ENCODE measurements at regions not wholly inside any gene's neighbourhood (a gene's known extent, or its start where the extent isn't known, plus 50 kb on each side); places are given as distances from the start of the nearest gene placed in this dataset.
A peak's percentile ranks its signal among the peaks of the same experiment; 100 is the strongest.
"Not testable (repeated sequence)": the region's sequence is repeated elsewhere in the genome, so short reads cannot be mapped to it uniquely, and the experiment has no call there.

DNA sequence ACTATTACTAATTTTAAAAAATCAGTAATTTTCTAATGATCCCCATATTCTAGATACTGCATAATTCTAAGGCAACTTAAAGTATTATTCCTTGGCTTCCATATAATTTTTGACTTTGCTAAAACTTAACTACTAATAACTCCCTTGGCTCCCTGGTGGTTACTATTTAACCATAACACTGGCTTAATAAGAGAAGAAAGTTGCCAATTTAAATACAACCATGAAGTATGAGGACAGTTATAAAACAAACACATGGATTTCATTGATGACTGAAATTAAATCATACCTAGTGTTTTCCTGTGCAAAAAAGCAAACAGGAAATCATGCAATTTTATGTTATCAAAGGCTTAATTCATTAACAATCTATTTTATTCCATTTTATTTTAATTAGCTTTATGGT is 1073.9 kb downstream of the GRM8 start:
- DNase-seq (ENCODE audit: low spot score) = no peak

DNA sequence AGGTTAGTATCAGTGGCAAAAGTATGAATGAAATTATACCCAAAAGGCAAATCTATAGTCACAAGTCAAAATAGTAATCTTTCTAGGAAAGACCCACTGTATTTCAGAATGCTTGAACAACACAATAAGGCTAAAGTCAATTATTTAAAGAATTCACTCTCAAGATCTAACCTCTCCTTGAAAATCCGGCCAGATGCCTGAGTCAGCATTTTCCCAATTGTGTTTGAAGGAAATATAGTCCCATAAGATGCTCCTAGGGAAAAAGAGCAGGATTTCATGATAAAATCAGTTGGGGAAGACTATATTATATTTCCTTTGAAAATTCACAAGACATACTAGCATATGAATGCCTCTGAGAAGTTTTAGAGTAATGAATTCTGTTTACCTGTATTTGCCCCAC is 1075.0 kb downstream of the GRM8 start:
- DNase-seq (ENCODE audit: low spot score) = no peak

DNA sequence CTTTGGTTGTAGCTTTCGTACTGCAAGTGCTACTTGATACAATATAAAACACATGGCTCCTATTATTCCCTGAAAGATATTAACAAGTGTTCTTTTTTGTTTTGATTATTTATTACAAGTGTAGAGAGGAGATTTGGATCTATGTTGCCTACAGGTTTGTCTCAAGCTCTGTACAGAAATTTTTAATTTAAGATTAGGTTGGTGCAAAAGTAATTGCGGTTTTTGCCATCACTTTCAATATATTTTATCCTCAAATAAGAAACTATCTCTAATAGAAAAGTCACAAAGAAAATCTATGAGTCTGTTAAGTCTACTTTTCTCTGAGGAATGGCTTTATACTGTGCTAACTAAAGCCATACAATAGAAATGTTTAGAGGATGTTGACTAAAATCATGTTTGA is 1086.1 kb downstream of the GRM8 start:
- DNase-seq (ENCODE audit: low spot score) = no peak

DNA sequence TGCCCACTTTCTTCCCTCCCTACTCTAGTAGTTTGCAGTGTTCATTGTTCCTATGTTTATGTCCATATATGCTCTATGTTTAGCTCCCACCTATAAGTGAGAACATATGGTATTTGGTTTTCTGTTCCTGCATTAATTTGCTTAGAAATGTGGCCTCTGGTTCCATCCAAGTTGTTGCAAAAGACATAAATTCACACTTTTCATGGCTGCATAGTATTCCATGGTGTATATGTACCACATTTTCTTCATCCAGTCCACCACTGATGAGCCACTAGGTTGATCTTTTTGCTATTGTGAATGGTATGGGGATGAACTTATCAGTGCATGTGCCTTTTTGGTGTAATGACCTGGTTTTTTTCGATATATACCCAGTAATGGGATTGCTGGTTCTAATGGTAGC is 1089.1 kb downstream of the GRM8 start:
- no peak for DNase-seq (ENCODE audit: low spot score)

- no peak for DNase-seq (ENCODE audit: low spot score)
Observed at GRCh38 chr7:126157391-126157790, 1095.3 kb downstream of the GRM8 start.

GRCh38 chr7:126150278-126150958 is 1102.3 kb downstream of the GRM8 start:
- no peak for DNase-seq (ENCODE audit: low spot score)

- DNase-seq (ENCODE audit: low spot score) = no peak
Observed at GRCh38 chr7:126140858-126141466, 1111.8 kb downstream of the GRM8 start.

- DNase-seq (ENCODE audit: low spot score) = no peak
Observed at GRCh38 chr7:126119981-126120380, 1132.8 kb downstream of the GRM8 start.

DNA sequence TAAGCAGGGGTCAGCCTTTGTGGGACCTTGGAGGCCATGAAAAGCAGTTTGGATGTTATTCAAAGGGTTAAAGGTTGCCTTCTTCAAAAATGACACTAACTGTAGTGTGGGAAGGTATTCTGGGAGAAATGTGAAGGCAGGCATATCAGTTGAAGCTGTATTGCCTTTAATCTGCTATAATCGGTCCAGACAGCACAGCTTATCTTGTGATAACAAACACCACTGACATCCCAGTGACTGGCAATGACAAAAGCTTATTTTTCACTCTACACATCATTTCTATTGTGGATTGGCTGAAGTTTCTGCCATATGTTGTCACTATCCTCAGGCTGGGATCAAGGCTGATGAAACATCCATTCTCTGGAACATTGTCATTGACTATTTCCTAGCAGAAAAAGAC is 1149.2 kb downstream of the GRM8 start:
- no peak for DNase-seq (ENCODE audit: low spot score)

- DNase-seq (ENCODE audit: low spot score) = no peak
Observed at GRCh38 chr7:126083014-126083413, 1153.4 kb upstream of the POT1 start.

DNA sequence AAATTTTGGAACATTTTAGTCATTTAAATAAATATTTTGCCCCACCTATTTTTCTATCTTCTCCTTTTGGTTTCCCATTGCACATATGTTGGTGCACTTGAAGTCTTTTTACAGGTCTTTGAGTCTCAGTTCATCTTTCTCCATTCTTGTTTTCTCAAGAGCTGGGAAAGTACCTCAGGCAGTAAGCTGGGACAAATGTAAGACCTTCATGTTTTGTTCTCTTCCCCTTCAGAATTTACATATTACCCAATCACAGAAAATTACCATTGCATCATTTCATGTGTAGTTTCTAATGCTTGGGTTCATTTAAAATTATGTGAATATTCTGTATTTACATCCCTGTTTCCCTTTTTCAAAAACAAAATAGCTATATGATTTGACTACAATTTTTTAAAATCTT is 1150.0 kb upstream of the POT1 start:
- no peak for DNase-seq (ENCODE audit: low spot score)

DNA sequence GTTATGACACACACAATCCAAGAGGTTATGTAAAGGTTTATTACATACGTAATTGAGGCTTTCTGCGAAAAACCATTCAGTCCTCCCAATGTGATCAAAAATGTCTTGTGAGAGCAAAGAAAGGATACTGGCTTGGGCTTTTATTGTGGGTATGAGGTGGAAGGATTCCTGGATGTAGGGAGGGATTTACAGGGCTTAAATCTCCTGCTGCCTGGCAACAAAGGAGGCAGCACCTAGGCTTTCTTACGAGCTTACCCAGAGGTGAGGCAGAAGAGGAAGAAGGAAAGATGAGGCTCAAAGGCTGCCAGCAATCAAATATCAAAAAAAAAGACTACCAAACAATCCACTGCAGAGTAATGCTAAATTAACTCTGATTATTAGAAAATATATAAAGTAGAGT is 1149.5 kb upstream of the POT1 start:
- no peak for DNase-seq (ENCODE audit: low spot score)

DNA sequence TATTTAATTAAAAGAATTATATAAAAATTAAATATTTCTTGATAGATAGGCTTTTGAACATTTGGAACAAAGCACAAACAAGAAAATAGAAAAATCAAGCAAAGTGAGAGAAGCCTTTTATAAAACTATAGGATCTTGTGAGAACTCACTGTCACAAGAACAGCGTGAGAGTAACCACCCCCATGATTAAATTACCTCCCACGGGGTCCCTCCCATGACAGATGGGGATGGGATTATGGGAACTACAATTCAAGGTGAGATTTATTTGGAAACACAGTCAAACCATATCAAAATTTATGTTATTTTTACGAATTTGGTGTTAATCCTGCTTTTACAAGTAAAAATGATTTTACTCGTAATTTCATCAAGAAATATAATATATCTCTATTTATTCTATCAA is 1136.1 kb upstream of the POT1 start:
- no peak for DNase-seq (ENCODE audit: low spot score)

GRCh38 chr7:126057979-126058378 is 1128.4 kb upstream of the POT1 start:
- DNase-seq (ENCODE audit: low spot score) = no peak

GRCh38 chr7:126056613-126057012 is 1127.0 kb upstream of the POT1 start:
- not testable (repeated sequence) for DNase-seq (ENCODE audit: low spot score)

- DNase-seq (ENCODE audit: low spot score) = no peak
Observed at GRCh38 chr7:126052229-126052628, 1122.6 kb upstream of the POT1 start.

GRCh38 chr7:126044662-126045061 is 1115.0 kb upstream of the POT1 start:
- DNase-seq (ENCODE audit: low spot score) = no peak

DNA sequence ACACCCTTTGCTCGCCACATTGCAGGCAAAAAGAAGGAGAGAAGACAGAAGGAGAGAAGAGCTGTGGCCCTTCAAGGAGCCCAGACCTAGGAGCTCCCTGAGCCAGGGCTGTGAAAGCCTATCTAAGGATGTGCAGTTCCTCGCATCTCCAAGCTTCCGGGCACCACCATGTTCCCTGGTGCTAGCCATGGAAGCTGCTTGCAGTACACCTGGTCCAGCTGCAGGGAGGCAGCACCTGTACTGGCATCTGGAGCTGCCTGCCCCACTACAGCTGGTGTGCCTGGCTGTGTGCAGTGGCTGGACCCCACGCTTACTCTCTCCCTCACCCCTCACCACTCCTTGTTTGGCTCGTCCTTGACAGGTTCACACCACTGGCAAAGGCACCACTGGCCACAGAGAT is 1111.8 kb upstream of the POT1 start:
- no peak for DNase-seq (ENCODE audit: low spot score)

- no peak for DNase-seq (ENCODE audit: low spot score)
Observed at GRCh38 chr7:126040114-126041045, 1110.8 kb upstream of the POT1 start.

- DNase-seq (ENCODE audit: low spot score) = peak; percentile 61
Observed at GRCh38 chr7:126026421-126027088, 1096.9 kb upstream of the POT1 start.

DNA sequence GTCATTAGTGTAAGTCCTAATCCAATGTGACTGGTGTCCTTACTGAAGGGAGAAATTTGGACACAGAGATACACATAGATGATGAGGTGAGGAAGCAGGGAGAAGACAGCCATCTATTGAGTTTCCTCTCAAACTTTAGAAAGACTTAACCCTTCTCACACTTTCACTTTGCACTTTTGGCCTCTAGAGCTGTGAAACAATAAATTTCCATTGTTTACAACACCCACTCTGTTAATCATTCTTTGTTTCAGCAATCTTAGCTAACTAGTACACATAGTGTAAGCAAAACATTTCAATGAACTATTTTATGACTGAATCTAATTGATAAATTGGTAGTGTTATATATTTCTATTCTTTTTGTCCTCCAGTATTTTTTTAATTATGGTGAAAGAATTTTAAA is 1092.8 kb upstream of the POT1 start:
- no peak for DNase-seq (ENCODE audit: low spot score)

DNA sequence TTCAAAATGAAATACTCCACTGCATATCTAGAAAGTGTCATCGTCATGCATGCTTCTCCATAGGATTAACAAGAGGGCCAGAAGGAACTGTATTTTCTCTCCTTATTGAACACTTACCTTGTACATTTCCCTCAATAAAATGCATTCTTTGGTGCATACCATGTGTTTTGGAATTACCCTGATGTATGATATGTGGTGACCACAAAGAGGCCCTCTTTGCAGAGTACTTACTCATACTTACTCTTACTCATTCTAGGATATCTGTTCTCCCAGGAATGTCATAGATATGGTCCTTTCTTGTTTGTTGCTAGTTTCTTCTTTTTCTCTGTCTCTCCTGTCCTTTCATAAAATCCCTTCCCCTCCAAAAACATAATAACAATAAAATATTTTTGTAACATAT is 1087.1 kb upstream of the POT1 start:
- peak; percentile 16 for DNase-seq (ENCODE audit: low spot score)

- DNase-seq (ENCODE audit: low spot score) = peak; percentile 1
Observed at GRCh38 chr7:126005064-126005463, 1075.4 kb upstream of the POT1 start.

Measured in kidney tubule cell (primary cell).